HG03025 (cell line): ENCODE measurements at regions not wholly inside any gene's neighbourhood (a gene's known extent, or its start where the extent isn't known, plus 50 kb on each side); places are given as distances from the start of the nearest gene placed in this dataset.

Experiments used
- ATAC-seq: cut with Tn5 transposase; IDR thresholded peaks from one replicate; pipeline ENCODE4 v1.9.1; 2021; ENCODE audit warnings: mild to moderate bottlenecking, moderate library complexity; ENCODE audit not compliant: unreplicated experiment, low FRiP score

DNA sequence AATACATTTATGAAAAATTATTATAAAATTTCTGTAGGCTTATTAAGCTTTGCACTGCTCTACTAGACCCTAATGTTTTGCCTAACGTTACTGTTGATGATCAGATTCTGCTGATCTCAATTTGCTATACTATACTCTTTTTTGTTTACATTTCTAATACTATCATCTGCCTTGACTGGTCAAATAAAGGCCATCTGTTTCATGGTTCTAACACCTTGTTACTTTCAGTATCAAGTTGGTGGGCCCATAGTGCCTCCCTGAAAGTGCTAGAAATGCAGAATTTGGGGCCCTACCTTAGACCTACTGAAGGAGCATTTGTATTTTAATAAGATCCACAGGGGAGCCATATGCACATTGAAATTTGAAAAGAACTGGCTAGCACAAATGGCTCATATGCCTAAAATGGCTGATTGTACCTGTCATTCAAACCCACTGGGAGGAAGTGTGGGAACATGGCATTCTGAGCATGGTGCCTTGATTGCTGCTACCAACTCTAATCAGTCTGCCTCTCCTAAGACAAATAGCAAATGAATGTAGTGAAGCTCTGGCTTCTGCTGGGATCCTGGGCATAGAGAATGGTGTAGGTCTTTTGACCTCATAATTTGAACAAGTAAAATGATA lies 199.1 kb upstream of the BTBD3 start:
- no peak for ATAC-seq

DNA sequence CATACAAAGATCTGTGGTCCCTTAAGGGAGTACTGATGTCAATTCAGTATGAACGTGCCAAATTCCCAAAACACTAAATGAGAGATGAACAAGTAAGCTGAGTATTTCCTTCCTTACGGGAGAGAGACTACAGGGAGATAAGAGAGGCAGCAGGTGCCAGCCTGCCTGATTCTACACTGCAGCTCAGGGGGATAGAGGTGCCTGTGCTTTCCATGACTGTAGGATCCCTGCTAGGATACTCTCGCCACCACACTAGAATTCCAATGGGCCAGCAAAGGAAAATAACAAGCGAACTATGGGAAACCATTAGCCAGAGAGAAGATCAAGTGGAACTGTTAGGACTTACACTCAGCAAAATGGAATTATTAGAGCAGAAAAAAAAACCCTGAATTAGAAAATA lies 198.5 kb upstream of the BTBD3 start:
- no peak for ATAC-seq

DNA sequence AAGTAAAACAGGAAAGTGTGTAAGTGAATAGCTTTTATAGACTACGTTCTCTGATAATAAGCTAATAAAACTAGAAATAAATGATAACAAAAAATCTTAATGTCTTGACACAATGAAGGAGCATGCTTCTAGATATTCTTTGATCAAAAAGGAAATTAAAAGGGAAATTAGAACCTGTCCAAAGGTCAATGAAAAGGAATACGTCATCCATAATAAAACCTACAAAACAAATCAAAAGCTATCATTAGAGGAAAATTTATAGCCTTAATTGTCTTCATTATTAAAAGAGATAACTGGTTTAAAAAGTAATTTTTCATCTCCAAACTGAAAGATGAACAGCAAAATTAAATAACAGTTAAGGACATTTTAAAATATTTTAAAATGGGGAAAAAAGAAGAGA lies 196.3 kb upstream of the BTBD3 start:
- ATAC-seq: no peak

DNA sequence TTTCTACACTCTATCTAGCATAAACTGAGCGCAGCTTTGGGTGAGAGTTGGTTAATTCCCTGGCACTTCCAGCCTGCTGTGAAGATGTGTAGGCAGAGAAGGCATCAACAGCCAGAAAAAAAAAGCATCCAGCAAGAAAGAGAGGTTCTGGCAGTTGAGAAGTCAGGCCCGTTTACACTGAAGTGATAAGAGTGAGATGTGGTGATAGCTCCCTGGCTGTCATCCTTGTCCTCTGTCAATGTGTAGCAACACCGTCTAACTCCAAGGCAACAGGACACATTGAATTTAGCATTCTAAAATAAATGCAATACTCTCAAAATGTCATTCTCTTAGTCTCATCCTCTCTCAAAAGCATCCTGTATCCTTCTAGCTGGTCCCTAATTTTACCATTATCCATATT lies 193.6 kb upstream of the BTBD3 start:
- no peak for ATAC-seq

DNA sequence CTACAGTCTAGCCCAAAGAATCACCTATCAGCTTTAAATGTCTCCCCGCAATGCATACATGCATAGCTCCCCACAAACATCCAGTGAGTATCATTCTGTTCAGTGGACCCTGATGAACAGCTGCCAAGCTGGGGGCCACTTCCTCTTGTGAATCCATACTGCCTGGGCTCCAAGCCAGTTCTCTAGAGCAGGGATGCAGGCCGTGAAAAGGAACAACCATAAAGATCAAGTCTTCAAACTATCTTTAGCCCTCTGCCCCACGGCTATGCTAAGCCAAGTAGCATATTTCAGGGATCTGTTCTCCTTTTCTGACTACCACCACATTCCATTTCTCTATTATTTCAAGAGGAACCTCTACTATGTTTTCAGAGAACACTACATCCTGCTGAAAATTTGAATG lies 191.7 kb upstream of the BTBD3 start:
- ATAC-seq: no peak

DNA sequence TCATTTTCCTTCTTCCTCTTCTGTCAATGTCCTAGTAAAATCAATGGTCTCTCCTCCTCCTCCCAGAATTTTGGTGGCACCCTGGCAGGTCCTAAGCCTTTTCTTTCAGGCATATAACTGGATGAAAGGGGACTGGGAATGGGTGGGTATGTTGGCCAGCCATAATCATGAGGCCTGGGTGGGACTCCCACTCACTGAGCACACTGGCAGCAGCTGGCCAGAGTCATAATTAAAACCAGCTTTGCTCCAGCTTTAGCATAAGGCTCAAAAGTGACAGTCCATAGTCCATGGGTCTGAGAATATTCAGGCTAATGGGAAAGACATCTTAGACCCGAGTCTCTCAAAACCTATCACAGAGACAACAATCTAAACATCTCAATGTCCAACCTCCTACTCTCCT lies 190.0 kb upstream of the BTBD3 start:
- no peak for ATAC-seq

DNA sequence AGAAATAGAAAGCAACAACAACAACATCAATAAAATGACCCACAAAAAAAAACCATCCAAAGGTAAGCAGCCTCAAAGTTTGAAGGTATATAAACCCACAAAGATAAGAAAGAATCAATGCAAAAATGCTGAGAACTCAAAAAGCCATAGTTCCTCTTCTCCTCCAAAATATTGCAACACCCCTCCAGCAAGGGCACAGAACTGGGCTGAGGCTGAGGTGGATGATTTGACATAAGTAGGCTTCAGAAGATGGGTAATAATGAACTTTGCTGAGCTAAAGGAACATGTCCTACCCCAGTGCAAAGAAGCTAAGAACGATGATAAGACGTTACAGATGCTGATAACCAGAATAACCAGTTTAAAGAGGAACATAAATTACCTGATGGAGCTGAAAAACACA lies 188.8 kb upstream of the BTBD3 start:
- ATAC-seq: no peak

DNA sequence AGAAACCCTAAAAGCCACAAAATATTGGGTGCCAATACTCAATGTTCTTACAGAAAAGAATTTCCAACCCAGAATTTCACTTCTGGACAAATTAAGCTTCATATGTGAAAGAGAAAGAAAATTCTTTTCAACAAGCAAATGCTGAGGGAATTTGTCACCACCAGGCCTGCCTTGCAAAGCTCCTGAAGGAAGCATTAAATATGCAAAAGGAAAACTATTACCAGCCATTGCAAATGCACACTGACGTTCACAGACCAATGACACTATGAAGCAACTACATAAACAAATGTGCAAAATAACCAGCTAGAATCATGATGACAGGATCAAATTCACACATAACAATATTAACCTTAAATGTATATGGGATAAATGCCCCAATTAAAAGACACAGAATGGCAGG lies 187.9 kb upstream of the BTBD3 start:
- no peak for ATAC-seq

DNA sequence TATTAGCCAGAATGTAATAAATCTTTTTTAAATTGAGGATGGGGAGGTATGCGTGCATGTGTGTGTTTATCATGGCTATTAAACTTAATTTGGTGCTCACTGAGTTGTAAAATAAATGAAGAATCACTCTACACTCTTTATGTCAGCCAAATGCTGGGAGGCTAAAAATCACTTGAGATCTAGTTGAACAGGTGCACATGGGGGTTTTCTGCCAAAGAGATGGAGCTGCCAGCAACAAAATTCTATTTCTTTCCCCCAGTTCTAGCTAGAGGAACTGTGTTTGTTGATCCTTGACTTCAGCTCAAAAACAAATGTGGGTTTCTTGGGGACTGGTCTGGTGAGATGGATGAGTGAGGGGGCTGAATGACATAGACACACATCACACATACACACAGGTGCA lies 183.3 kb upstream of the BTBD3 start:
- ATAC-seq: no peak

DNA sequence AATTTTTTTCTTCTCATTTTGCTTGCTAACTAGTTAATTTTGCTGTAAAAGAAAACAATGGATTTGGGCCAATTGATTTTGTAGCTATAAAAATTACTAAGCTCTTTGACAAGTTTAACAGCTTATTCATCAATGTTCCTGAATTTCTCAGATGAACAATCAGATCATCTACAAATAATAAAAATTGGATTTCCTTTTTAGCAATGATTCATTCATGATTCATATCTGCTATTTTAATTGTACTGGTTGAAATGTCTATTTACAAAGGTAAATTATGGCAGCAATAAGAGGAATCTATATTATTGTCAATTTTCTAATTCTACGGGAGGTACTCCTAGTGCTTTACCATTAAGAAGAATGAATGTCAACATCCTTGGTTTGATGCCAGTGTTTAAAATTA lies 178.8 kb upstream of the BTBD3 start:
- ATAC-seq: no peak

DNA sequence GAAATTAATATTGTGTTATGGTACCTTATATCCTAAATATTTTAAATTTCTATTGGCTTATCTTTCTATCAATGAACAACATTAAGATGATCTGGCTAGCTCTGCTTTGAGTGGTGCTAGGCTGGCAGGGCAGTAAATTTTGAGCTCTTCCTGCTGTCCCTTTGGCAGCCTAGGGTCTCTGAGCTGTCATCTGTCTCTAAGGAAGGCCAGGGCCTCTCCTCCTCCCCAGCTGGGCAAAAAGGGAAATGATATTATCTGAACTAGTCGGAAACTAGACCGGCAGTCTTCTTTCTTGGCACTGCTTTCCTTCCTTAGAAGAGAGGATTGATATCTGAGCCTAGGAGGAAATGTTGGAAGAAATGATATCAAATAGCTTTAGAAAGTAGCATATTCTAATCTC lies 176.7 kb upstream of the BTBD3 start:
- no peak for ATAC-seq

DNA sequence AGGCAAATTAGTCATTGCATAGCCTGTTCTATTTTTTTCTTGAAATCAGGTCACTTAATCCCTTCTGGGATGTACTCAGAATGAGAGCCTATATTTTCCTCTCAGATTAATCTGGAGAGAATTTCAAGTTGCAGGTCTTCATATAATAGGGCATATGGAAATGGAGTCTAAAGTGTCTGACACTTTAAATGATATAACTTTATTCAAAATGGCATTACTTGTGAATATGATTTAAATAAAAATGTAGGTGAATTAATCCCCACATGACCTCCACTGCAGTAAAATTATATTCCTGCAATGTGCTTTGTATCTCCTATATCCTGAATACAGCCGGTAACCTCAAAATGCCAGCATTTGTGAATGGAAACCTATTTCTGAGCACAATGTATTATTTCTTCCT lies 172.5 kb upstream of the BTBD3 start:
- no peak for ATAC-seq

DNA sequence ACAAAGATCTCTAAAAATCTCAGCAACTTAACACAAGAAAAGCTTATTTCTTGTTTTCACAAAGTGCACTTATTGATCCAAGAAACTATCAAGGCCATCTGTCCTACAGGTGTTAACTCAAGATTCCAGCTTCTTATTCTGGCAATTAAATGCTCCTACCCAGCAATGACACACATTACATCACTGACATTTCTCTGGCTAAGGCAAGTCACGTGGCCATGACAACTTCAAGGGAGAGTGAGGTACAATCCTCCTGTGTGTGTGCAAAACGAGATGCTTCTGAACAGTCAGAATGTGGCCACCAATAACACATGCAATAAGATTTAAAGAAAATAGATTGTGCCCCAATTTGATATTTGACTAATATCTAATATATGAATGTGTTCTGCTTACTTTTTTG lies 169.3 kb upstream of the BTBD3 start:
- no peak for ATAC-seq

DNA sequence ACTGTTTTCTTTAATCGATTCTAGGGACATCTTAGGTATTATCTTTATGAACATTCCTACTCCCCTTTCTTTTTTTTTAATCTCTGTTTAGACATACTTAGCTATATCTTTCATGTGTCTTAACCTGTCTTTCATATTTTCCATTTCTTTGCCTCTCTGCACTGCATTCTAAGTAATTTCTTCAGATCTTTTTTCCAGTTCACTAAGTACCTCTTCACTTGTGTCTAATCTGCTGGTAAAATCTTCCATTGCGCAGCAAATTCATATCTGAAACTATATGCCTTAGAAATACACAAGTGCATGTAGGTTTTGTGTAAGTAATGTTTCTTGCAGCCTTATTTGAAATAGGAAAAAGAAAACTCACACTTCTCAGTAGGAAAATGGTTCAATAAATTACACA lies 165.4 kb upstream of the BTBD3 start:
- no peak for ATAC-seq

DNA sequence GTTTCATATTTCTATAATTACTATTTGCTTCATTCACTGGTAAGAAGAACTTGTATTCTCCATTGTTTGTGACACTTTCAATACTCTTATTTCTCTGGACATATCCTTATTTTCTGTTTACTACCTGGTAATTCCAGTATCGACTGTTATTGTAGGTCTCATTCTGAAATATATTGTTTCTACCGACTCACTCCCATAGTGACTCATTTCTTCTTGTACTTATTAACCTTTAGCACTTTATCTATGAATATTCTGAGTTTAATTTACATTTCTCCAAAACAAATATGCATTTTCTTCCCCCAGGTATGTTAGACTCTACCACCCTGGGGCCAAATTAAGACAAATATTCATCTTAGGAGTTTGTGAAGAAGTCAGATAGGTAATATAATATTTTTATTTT lies 164.5 kb upstream of the BTBD3 start:
- no peak for ATAC-seq

DNA sequence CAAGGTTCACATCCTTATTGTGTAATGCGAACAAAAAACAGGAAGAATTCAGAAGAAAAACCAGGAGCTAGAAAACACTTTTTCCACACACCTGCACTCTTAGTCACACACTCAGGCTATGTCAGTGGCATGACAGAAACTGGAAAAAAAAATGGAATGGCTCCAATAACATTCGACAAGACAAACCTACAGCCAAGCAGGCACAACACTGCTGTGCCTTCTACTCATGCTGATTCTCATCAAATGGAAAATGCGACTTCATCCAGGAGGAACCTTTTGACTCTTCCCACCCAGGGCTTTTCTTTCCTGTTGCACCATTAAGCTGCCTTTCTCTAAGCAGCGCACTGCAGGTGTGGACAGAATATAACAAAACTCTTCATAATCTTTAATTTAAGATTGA lies 163.2 kb upstream of the BTBD3 start:
- ATAC-seq: no peak

DNA sequence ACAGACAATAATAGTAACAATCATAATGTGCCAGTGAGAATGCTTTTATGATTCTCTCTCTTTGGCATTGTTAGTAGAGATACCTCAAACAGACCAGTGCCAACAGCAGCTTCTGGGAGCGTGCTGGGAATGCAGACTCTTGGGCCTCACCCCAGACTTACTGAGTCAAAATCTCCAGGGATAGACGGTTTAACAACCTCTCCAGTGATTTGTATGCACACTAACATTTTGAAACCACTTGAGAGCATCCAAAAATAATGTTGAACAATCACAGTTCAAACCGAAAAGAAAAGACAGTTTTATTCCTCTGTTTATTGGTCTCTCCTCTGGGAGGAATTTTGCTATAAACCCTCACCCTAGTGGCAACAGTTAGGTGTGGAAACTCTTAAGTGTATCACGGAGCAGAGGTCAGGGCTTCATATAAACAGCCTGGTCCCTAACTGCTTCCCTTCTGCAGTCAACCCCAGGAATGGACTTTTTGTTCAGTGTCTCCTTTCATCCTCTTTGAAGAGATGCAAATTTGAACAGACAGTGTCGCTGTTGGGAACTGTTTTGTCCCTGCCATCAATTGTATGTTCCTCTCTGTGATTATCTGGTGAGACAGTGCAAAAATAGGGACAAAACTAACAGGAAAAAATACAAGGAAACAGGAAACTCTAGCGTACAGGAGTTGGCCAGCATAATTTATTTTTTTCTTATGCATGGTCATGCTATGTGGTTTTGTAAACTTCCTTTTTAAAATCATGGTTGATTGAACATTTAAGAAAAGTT lies 162.4 kb upstream of the BTBD3 start:
- no peak for ATAC-seq

DNA sequence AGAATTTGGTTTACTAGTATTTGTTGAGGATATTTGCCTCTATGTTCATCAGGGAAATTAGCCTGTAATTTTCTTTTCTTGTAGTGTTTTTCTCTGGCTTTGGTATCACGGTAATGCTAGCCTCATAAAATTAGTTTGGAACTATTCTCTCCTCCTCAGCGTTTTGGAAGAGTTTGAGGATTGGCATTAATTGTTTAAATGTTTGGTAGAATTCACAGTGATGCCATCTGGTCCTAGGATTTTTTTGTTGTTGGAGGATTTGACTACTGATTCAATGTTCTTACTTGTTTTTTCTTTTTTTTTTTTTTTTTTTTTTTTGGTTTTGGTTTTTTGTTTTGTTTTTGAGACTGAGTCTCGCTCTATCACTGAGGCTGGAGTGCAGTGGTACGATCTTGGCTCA lies 156.2 kb upstream of the BTBD3 start:
- no peak for ATAC-seq

DNA sequence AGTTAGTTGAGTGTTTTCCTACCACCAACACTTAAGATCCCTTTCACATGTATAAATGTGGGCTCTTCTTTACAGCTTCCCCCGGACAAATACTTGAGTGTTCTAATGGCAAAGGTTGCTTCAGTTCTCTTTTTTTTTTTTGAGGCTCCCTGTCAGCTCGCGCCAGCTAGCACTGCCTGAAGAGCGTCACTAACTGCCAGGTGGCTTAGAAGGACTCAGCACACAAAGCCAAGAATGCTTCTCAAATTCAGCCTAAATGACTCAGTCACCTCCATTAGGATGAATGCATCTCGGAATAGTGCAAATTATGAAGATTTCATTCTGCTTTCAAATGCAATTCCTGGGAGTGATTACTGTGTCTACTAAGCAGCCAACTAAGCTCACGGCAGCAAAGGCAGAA lies 150.7 kb upstream of the BTBD3 start:
- no peak for ATAC-seq

DNA sequence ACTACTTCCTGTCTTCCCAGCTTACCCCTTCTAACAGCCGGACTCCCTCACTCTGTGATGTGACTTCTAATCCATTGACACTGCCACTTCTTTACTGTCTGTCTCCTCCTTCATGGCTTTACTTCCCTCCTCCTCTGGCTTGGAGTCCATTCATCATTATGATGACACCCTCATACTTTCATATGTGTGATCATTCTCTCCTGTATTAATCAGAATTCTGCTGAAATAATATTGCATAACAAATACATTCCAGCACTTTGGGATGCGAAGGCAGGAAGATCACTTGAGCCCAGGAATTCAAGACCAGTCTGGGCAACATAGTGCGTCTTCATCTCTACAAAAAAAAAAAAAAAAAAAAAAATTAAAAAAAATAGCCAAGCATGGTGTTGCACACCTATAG lies 147.9 kb upstream of the BTBD3 start:
- ATAC-seq: no peak

DNA sequence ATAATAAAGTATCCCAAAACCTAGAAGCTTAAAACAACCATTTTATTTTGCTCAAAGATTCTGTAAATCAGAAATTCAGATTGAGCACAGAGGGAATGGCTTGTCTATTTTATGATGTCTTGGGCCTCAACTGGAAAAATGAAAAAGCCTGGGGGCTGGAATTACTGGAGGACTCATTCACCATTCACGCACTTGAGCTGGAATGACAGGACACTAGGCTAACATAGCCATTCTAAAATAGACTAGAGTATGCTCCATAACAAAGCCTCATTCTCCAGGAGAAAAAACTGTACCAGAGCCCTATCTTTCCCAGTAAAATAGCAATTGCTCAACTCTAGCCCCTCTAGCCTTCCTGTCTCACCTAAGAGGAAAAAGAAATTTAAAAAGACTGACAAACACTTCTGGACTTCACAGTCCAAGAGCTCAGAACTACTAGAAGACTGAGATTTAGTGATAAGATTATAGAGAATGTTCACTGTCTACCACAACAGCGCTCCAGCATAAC lies 145.4 kb upstream of the BTBD3 start:
- no peak for ATAC-seq

DNA sequence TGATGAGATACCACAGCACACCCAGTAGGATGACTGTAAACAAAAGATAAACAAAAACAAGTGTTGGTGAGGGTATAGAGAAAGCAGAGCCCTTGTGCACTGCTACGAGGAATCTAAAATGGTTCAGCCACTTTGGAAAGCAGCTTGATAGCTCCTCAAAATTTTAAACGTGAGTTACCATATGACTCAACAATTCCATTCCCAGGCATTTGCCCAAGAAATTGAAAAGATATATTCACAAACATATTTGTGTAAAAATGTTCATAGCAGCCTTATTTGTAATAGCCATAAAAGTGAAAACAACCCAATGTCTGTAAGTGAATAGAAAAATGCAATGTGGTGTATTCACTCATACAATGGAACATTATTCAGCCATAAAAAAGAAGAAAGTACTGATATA lies 141.0 kb upstream of the BTBD3 start:
- ATAC-seq: no peak
